NOMO-1 treated with dmso at 0.1 percent for 144 hours (cell line): ENCODE measurements at regions not wholly inside any gene's neighbourhood (a gene's known extent, or its start where the extent isn't known, plus 50 kb on each side); places are given as distances from the start of the nearest gene placed in this dataset.
A peak's percentile ranks its signal among the peaks of the same experiment; 100 is the strongest.

Experiments used
- DNase-seq: peaks from one replicate; lab custom pipeline; 2025; ENCODE audit not compliant: unreplicated experiment; lab: John Stamatoyannopoulos, UW

GRCh38 chr3:72102112-72102616 lies 317.2 kb upstream of the PROK2 start:
- DNase-seq: peak; percentile 91

GRCh38 chr3:72101494-72101893 lies 316.5 kb upstream of the PROK2 start:
- DNase-seq: no peak

- DNase-seq: peak; percentile 92
Measured at GRCh38 chr3:72100601-72101187, 315.7 kb upstream of the PROK2 start.

GRCh38 chr3:72100080-72100511 lies 315.1 kb upstream of the PROK2 start:
- DNase-seq: peak; percentile 42

- DNase-seq: no peak
Measured at GRCh38 chr3:72099326-72100079, 314.6 kb upstream of the PROK2 start.

- DNase-seq: no peak
Measured at GRCh38 chr3:72097053-72097452, 312.1 kb upstream of the PROK2 start.

- DNase-seq: no peak
Measured at GRCh38 chr3:72095521-72095920, 310.6 kb upstream of the PROK2 start.

- no peak for DNase-seq
Measured at GRCh38 chr3:72093992-72094334, 309.0 kb upstream of the PROK2 start.

- no peak for DNase-seq
Measured at GRCh38 chr3:72093270-72093991, 308.5 kb upstream of the PROK2 start.

GRCh38 chr3:72092778-72093177 lies 307.8 kb upstream of the PROK2 start:
- DNase-seq: no peak

- no peak for DNase-seq
Measured at GRCh38 chr3:72088486-72089025, 303.6 kb upstream of the PROK2 start.

- DNase-seq: no peak
Measured at GRCh38 chr3:72087420-72087819, 302.5 kb upstream of the PROK2 start.

- peak; percentile 60 for DNase-seq
Measured at GRCh38 chr3:72086743-72087087, 301.8 kb upstream of the PROK2 start.

- DNase-seq: peak; percentile 60
Measured at GRCh38 chr3:72086042-72086742, 301.2 kb upstream of the PROK2 start.

- DNase-seq: no peak
Measured at GRCh38 chr3:72085036-72085435, 300.1 kb upstream of the PROK2 start.

- DNase-seq: no peak
Measured at GRCh38 chr3:72082776-72083462, 298.0 kb upstream of the PROK2 start.

- DNase-seq: peak; percentile 92
Measured at GRCh38 chr3:72082186-72082715, 297.3 kb upstream of the PROK2 start.

- no peak for DNase-seq
Measured at GRCh38 chr3:72081471-72082185, 296.7 kb upstream of the PROK2 start.

- DNase-seq: no peak
Measured at GRCh38 chr3:72080800-72081199, 295.9 kb upstream of the PROK2 start.

GRCh38 chr3:72080095-72080494 lies 295.1 kb upstream of the PROK2 start:
- DNase-seq: no peak
